ENCODE measurements at regions not wholly inside any gene's neighbourhood (a gene's known extent, or its start where the extent isn't known, plus 50 kb on each side); places are given as distances from the start of the nearest gene placed in this dataset.
"Not testable (repeated sequence)": the region's sequence is repeated elsewhere in the genome, so short reads cannot be mapped to it uniquely, and the experiment has no call there.

GRCh38 chr20:22055981-22056380 is 350.5 kb downstream of the PAX1 start:
- no peak for DNase-seq

- peak; percentile 49 for DNase-seq
Observed at GRCh38 chr20:22052025-22052650, 346.7 kb downstream of the PAX1 start.

- DNase-seq = not testable (repeated sequence)
Observed at GRCh38 chr20:22045956-22046507, 340.6 kb downstream of the PAX1 start.

GRCh38 chr20:22027423-22027822 is 322.0 kb downstream of the PAX1 start:
- DNase-seq = no peak

- peak; percentile 50 for DNase-seq
Observed at GRCh38 chr20:22020201-22020600, 314.7 kb downstream of the PAX1 start.

GRCh38 chr20:22008456-22008855 is 303.0 kb downstream of the PAX1 start:
- DNase-seq = peak; percentile 20

- no peak for DNase-seq
Observed at GRCh38 chr20:22006306-22006705, 300.8 kb downstream of the PAX1 start.

GRCh38 chr20:22005535-22005934 is 300.1 kb downstream of the PAX1 start:
- no peak for DNase-seq

GRCh38 chr20:22004946-22005345 is 299.5 kb downstream of the PAX1 start:
- DNase-seq = no peak

GRCh38 chr20:22003680-22004079 is 298.2 kb downstream of the PAX1 start:
- no peak for DNase-seq

- DNase-seq = peak; percentile 47
Observed at GRCh38 chr20:22001886-22002285, 296.4 kb downstream of the PAX1 start.

- no peak for DNase-seq
Observed at GRCh38 chr20:21995461-21995860, 290.0 kb downstream of the PAX1 start.

- DNase-seq = no peak
Observed at GRCh38 chr20:21994203-21994602, 288.7 kb downstream of the PAX1 start.

- DNase-seq = no peak
Observed at GRCh38 chr20:21982559-21982958, 277.1 kb downstream of the PAX1 start.

GRCh38 chr20:21981597-21982344 is 276.3 kb downstream of the PAX1 start:
- peak; percentile 80 for DNase-seq

GRCh38 chr20:21981179-21981578 is 275.7 kb downstream of the PAX1 start:
- DNase-seq = peak; percentile 33

- peak; percentile 49 for DNase-seq
Observed at GRCh38 chr20:21971436-21971835, 266.0 kb downstream of the PAX1 start.

- no peak for DNase-seq
Observed at GRCh38 chr20:21968486-21968885, 263.0 kb downstream of the PAX1 start.

GRCh38 chr20:21967481-21967880 is 262.0 kb downstream of the PAX1 start:
- DNase-seq = peak; percentile 17

GRCh38 chr20:21956591-21956990 is 251.1 kb downstream of the PAX1 start:
- DNase-seq = no peak

- DNase-seq = no peak
Observed at GRCh38 chr20:21947406-21947805, 241.9 kb downstream of the PAX1 start.

- DNase-seq = no peak
Observed at GRCh38 chr20:21944227-21944626, 238.8 kb downstream of the PAX1 start.

- peak; percentile 39 for DNase-seq
Observed at GRCh38 chr20:21941941-21942805, 236.7 kb downstream of the PAX1 start.

All from fibroblast of skin of abdomen (primary cell).